HL-60 (cell line): ENCODE measurements at regions not wholly inside any gene's neighbourhood (a gene's known extent, or its start where the extent isn't known, plus 50 kb on each side); places are given as distances from the start of the nearest gene placed in this dataset.

ENCODE experiments used
- DNase-seq, 2 experiments: peaks; one replicate each; pipeline ENCODE4 v3.0.0-alpha.2; 2010 to 2020; ENCODE audit warnings: low read depth in 1 of 2, low spot score in 1 of 2
- H3K27ac ChIP-seq: fragments of 250-450 bp; sonication (Bioruptor Pico); replicated peaks from 2 replicates; pipeline ENCODE4 v1.5.1; 2020; ENCODE audit warnings: mild to moderate bottlenecking, moderate library complexity
- H3K27me3 ChIP-seq: fragments of 250-450 bp; sonication (Bioruptor Pico); 2 replicates; pipeline ENCODE4 v1.5.1; 2021; ENCODE audit warnings: mild to moderate bottlenecking, moderate library complexity; ENCODE audit not compliant: insufficient read depth, poor library complexity, severe bottlenecking
- H3K4me3 ChIP-seq: replicated peaks from 2 replicates; pipeline ENCODE4 v1.5.1; 2011; ENCODE audit warnings: mild to moderate bottlenecking, control low read depth, low read length; ENCODE audit not compliant: insufficient read depth
- GABPA ChIP-seq: IDR thresholded peaks from 2 replicates; pipeline ENCODE4 v1.6.1; 2012; ENCODE audit warnings: low read depth
- POLR2AphosphoS5 ChIP-seq: IDR thresholded peaks from 2 replicates; pipeline ENCODE4 v1.6.1; 2012; ENCODE audit warnings: low read depth
- SPI1 ChIP-seq: IDR thresholded peaks from 2 replicates; pipeline ENCODE4 v1.6.1; 2012; ENCODE audit warnings: low read depth, mild to moderate bottlenecking, borderline replicate concordance
- TF ChIP-seq, protein P1 (sequence below): IDR thresholded peaks from 2 replicates; pipeline ENCODE4 v1.6.1; 2012; ENCODE audit warnings: low read depth; ENCODE audit not compliant: insufficient replicate concordance
- TF ChIP-seq, protein P2 (sequence below): IDR thresholded peaks from one replicate; pipeline ENCODE4 v1.5.1; 2011; ENCODE audit warnings: low read length, control low read depth, inconsistent platforms; ENCODE audit not compliant: insufficient read depth

DNA sequence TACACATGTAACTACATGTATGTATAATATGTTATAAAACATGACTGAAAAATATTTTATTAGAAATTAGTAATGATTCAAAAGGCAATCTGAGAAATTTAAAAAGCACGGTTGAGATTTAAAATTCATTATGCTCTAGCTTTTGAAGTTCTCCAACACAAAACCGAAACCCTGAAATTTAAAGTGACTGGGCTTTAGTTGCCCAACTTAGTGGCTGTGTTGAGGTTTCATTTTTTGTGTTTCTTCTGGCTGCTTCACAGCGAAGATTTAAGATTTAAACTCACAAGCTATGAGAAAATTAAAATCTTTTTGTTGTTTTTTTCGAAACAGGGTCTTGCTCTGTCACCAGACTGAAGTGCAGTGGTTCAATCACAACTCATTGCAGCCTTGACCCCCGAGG is 1058.7 kb downstream of the NCAM2 start:
- DNase-seq = no peak

DNA sequence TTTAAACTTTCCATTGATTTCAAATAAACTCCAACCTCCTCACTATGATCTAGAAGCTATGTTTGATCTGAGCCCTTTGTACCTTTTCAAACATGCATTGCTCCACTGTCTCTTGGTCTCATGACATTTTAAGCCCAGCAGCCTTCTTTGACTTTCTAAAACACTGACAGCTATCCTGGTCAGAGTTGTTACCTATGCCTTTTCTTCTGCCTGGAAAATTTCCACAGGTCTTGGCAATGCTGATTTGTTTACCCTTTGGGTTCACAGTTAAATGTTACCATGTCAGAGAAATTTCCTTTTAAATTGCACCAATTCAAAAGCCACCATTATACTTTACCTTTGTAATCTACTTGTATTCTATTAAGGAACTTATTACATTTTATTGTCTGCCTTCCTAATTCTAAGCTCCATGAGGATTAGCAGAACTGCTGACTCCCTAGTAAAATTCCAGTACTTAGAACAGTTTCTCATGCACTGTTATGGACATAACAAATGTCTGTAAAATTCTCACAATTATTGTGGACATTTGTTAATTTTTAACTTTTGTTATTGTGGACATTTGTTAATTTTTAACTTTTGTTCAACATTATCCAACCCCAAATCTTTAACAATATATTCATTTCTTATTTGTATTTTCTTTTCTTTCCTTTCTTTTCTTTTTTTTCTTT is 1064.4 kb downstream of the NCAM2 start:
- H3K27me3 ChIP-seq = no peaks in the 10 kb centered on the region
- H3K27ac ChIP-seq = no peak overlapping the region
- no peak for DNase-seq
- TF ChIP-seq POLR2AphosphoS5 (no peak), GABPA (no peak), SPI1 (no peak)
- TF ChIP-seq, protein P1, sequence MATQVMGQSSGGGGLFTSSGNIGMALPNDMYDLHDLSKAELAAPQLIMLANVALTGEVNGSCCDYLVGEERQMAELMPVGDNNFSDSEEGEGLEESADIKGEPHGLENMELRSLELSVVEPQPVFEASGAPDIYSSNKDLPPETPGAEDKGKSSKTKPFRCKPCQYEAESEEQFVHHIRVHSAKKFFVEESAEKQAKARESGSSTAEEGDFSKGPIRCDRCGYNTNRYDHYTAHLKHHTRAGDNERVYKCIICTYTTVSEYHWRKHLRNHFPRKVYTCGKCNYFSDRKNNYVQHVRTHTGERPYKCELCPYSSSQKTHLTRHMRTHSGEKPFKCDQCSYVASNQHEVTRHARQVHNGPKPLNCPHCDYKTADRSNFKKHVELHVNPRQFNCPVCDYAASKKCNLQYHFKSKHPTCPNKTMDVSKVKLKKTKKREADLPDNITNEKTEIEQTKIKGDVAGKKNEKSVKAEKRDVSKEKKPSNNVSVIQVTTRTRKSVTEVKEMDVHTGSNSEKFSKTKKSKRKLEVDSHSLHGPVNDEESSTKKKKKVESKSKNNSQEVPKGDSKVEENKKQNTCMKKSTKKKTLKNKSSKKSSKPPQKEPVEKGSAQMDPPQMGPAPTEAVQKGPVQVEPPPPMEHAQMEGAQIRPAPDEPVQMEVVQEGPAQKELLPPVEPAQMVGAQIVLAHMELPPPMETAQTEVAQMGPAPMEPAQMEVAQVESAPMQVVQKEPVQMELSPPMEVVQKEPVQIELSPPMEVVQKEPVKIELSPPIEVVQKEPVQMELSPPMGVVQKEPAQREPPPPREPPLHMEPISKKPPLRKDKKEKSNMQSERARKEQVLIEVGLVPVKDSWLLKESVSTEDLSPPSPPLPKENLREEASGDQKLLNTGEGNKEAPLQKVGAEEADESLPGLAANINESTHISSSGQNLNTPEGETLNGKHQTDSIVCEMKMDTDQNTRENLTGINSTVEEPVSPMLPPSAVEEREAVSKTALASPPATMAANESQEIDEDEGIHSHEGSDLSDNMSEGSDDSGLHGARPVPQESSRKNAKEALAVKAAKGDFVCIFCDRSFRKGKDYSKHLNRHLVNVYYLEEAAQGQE = no peak
- TF ChIP-seq, protein P2, sequence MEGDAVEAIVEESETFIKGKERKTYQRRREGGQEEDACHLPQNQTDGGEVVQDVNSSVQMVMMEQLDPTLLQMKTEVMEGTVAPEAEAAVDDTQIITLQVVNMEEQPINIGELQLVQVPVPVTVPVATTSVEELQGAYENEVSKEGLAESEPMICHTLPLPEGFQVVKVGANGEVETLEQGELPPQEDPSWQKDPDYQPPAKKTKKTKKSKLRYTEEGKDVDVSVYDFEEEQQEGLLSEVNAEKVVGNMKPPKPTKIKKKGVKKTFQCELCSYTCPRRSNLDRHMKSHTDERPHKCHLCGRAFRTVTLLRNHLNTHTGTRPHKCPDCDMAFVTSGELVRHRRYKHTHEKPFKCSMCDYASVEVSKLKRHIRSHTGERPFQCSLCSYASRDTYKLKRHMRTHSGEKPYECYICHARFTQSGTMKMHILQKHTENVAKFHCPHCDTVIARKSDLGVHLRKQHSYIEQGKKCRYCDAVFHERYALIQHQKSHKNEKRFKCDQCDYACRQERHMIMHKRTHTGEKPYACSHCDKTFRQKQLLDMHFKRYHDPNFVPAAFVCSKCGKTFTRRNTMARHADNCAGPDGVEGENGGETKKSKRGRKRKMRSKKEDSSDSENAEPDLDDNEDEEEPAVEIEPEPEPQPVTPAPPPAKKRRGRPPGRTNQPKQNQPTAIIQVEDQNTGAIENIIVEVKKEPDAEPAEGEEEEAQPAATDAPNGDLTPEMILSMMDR = no peak
- no peak overlapping the region for H3K4me3 ChIP-seq

More for the DNA sequence above, 1058.7 kb downstream of the NCAM2 start:
- no peak overlapping the region for H3K4me3 ChIP-seq
- TF ChIP-seq SPI1 (no peak), GABPA (no peak), POLR2AphosphoS5 (no peak)
- TF ChIP-seq, protein P2 = no peak
- TF ChIP-seq, protein P1 = no peak
- H3K27me3 ChIP-seq = no peaks in the 10 kb centered on the region
- H3K27ac ChIP-seq = no peak overlapping the region

DNA sequence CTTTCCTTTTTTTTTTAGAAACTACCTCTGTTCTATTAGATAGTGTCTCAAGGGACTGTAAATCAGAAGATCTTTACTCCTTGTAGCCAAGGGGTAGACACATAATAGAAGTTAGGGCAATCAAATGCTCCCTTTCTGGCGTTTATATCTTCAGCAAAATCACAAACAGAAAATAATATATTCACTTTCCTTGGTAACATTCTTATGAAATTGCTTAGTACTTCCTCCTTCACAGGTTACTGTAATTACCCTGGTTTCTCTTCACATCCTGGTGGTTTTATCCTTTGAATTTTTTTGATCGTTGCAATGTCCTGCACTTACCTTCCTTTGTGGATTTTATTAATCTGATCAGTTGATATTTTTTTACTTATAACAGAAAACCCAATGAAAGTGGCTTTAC is 1064.9 kb downstream of the NCAM2 start:
- no peak overlapping the region for H3K27ac ChIP-seq
- TF ChIP-seq GABPA = no peak
- H3K4me3 ChIP-seq = no peak overlapping the region
- H3K27me3 ChIP-seq = no peaks in the 10 kb centered on the region
- DNase-seq = no peak

DNA sequence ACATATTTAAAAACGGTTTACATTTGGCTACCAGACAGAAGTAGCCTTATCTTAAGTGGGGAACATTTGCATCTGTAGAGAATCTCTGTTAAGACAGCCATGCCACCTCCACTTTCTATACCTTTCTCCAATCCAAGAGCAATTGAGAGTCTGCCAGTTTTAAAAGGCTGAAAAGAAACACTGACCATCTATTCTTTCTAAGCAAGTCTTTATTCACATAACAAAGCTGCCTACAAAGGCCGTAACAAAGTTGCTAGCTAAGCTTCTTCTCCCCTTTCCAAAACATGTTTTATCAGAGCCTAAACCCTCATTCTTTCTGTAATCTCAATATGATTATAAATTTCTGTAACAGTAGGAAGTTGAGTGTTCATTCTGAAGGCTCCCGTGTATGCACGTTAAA is 1078.3 kb downstream of the NCAM2 start:
- no peak for DNase-seq
- Histone ChIP-seq H3K27me3 (no peaks in the 10 kb centered on the region), H3K27ac (no peak overlapping the region), H3K4me3 (no peak overlapping the region)
- no peak for TF ChIP-seq GABPA
- TF ChIP-seq, protein P2 = no peak
- no peak for TF ChIP-seq POLR2AphosphoS5
- no peak for TF ChIP-seq SPI1
- TF ChIP-seq, protein P1 = no peak
